GM21515 (cell line): ENCODE measurements at regions not wholly inside any gene's neighbourhood (a gene's known extent, or its start where the extent isn't known, plus 50 kb on each side); places are given as distances from the start of the nearest gene placed in this dataset.

Experiments
- ATAC-seq: cut with Tn5 transposase; IDR thresholded peaks from one replicate; pipeline ENCODE4 v1.9.1; 2021; ENCODE audit not compliant: unreplicated experiment

DNA sequence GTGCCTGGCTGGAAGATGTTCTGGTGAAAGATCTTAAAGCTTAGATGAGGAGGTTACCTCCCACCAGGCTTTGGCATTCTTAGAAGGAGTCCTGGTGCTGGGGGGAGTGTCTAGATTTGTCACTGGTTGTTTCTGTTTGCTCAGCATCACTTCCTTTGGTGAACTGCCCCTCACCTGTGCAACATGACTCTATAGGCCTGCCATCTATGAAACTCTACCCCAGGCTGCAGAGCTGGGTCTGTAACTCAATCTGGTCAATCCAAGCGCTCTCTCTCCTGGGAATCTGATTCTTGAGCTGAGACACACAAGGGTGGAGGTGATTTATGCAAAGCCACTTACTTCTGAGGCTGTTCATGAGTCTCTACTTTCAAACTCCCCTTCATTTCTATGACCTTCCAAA, 399.4 kb downstream of the NPIPA7 start:
- ATAC-seq: no peak

DNA sequence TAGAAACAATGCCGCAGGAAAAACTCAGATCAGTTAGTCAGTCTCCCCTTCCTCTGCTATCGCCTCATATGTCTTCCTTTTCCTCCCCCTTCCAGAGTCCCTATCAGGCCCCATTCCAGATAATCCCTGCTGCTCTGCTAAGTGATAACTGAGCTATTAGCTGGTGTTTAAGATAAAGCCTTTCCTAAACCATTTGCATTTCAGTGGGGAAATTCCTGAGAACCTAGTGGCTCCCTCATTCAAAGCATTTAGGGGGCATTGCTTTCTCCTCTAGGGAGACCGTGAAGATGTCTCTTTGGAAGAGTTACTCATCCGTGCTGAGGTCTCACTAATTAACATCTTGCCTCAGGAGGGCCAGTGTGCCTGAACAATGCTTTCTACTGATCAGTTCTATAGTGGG, 401.6 kb downstream of the NPIPA7 start:
- ATAC-seq: no peak

DNA sequence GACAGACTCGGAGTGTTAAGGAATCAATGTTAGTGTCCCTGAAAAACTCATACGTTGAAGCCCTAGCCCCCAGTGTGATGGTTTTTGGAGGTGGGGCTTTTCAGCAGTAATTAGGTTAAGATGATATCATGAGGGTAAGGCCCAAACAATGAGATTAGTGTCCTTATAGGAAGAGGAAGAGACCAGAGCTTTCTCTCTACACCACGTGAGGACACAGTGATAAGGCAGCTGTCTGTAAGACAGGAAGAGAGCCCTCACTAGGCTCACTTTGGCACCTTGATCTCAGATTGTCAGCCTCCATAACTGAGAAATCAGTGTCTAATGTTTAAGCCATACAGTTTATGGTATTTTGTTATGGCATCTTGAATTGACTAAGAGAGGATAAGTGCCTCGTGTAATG, 403.2 kb downstream of the NPIPA7 start:
- ATAC-seq: no peak

DNA sequence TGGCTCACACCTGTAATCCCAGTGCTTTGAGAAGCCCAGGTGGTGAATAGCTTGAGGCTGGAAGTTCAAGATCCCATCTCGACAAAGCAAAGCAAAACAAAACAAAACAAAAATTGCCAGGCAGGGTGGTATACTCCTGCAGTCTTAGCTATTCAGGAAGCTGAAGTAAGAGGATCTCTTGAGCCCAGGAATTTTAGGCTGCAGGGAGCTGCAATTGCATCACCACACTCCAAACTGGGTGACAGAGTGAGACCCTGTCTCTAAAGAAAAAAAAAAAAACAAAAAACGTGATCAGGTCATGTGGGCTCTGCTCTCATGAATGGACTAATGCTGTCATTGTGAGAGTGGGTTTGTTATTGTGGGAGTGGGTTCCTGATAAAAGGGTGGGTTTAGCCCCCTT, 409.1 kb downstream of the NPIPA7 start:
- no peak for ATAC-seq

DNA sequence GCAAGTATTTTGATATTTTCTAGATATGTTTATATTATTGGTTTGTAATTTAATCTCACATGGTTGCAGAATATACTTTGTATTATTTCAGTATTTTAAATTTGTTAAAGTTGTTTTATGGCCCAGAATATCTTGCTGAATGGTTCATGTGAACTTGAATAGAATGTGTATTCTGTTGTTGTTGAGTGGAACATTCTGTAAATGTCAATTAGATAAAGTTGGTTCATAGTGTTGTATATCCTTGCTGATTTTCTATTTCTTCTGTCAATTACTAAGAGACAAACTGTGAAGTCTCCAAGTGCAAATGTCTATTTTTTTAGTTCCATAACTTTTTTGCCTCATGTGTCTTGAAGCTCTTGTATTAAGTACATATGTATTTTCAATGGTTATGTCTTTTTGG, 411.7 kb downstream of the NPIPA7 start:
- no peak for ATAC-seq

DNA sequence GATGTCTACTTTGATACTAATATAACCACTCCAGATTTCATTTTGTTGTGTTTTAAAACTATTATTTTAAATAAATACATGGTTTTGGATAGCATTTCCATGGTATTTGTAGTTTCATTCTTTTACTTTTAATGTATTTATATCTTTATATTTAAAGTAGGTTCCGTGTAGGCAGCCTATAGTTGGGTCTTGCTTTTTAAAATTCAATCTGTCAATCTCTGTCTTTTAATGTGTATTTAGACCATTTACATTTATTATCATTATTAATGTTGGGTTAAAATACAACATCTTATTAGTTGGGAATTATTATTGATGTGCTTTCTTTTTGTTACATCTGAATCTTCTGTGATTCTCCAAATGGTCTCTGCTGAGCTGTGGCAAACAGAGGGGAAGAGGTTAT, 412.1 kb downstream of the NPIPA7 start:
- no peak for ATAC-seq

DNA sequence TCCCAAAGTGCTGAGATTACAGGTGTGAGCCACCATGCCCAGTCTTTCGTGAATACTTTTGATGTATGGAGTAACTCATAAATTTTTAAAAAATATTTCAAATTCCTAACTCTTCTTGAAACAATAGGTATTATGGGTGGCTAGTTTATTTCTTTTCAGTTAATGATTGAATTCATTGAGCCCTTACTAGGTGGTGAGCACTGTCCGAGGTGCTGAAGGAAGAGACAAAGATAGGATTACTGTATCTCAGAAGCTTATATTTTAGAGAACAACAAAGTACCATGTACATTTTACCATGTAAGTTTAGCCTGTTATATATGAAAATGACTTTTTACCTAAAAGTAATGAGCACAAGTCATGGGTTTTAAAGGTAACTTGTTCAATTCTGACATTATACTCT, 418.3 kb downstream of the NPIPA7 start:
- ATAC-seq: no peak

DNA sequence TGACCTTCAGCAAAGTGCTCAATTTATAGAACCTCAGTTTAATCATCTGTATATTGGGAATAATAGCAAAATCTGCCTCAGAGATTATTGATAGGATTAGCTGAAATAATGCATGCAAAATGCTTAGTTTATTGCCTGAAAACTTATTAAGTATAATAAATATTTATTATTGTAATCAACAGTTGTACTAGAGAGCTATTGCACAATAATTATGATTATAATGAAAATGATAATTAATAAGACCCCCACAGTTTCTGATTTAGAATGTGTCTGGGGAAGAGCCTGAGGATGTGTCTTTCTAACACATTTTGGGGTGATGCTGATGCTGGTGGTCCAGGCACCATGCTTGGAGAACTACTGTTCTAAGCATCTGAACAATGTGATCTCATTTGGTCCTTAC, 419.6 kb downstream of the NPIPA7 start:
- no peak for ATAC-seq

DNA sequence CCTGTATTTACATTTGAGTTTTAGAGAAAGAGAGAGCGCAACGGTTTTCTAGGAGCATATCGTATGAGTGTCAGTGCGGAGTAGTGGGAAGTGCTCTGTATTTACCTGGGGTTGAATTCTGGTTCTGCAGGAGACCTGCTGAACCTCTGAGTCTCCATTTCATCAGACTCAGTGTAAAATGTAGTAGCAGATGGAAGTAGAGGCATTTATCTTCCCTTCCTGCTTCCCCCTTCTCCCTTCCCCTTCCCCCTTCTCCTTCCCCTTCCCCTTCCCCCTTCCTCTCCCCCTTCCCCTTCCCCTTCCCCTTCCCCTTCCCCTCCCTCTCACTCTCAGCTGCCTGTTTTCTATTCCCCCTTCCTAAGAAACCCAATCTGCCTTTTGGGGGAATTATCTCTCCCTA, 426.9 kb downstream of the NPIPA7 start:
- ATAC-seq: no peak

DNA sequence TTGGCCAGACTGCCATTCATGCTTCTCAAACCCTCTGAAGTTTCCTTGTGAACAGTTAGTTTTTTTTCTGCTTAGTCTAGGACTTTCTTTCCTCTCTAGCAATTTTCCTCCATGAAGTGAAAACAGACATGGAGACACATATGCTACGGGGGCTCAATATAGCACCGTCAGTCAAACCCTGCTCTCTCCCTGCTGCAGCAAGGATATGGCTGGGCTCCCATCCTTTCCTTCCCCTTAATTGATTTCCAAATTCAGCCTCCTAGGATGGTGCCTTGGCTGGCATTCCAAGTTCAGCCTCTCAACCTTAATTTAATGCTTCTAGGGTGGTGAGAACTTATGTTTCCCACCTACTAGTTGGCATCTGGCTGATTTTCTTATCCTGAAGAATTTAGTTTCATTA, 436.7 kb downstream of the NPIPA7 start:
- no peak for ATAC-seq

DNA sequence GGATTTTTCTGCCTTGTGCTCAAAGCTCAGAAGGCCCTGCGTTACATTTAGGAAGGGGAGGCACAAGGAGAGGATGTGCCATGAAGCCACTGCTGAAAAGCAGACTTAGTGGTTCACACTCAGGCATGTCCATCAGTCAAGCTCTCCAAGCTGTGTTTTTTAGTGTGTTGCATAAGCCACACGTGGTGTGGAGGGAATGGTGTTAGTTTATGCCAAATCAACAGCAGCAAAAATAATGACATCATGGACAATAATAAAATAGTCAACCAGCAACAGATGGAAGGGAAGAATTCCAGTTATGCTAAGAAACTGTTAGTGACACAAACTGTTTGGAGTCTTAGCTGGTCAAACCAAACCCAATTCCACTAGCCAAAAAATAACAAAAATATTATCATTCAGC, 438.3 kb downstream of the NPIPA7 start:
- no peak for ATAC-seq

DNA sequence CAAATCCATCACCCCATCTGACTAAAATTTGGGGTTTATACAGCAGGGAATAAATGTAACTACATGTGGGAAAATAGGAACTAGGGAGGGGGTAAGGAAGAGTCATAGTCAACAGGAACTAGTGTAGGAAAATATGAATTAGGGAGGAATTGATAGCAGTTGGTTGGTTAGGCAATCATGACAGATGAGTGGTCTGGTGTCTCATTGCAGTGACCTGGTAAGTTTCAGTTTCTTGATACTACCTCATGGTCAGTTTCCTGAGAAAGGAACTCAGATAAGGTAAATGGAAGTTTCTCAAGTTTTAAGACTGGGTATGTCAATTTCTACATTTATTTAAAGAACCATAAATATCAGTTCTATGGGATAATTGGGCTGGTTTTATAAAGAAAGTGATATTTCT, 442.3 kb downstream of the NPIPA7 start:
- ATAC-seq: no peak

DNA sequence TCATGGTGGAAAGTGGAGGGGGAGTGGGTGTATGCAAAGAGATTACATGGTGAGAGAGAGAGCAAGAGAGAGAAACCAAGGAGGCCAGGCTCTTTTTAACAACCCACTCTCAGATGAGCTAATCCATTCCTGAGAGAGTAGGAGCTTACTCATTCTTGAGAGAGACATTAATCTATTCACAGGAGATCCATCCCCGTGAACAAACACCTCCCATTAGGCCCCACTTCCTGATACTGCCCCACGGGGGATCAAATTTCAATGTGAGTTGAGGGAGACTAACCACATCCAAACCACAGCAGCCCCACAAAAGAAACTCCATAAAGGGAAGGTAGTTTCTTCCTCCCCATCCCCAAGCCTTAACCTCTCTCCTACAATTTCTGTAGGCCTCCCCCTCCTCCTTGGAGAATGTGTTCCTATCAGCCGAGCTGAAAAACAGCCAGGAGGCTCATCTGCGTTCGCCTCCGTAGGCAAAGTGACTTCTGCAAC, 450.0 kb downstream of the NPIPA7 start:
- ATAC-seq: no peak

DNA sequence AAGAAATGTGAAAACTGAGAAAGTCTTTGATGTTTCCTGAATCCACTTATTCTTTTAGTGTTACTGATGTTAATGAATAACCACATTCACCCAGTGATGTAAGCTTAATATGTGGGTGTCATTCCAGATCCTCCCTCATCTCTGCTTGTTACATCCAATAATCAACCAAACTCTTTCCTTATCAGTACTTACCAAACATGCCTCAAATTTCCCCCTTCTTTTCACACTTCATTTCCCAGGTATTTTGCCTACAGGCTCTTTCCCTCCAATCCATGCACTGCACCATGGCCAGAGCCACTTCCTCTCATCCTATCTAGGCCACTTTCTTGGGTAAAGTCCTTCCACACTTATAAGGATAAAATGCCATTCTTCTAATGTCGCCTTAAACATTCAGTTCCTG, 451.5 kb downstream of the NPIPA7 start:
- no peak for ATAC-seq

DNA sequence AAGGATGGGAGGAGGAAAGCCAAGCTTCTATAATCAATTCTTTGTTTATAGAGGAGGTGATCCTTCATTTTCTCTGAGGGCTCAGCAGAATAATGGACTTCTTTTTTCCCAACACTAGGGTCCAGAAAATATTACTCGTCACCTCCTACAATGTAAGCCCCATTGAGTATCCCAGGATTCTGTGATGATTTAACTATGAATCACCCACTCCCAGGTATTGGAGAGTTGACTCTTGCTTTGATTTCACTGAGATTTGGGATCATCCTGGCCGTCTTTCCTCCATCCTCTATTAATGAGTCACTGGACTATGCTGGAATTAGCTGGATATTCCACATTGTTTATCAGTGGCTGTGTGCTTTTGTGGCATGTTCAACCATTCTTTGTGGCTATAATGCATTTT, 452.0 kb downstream of the NPIPA7 start:
- no peak for ATAC-seq

DNA sequence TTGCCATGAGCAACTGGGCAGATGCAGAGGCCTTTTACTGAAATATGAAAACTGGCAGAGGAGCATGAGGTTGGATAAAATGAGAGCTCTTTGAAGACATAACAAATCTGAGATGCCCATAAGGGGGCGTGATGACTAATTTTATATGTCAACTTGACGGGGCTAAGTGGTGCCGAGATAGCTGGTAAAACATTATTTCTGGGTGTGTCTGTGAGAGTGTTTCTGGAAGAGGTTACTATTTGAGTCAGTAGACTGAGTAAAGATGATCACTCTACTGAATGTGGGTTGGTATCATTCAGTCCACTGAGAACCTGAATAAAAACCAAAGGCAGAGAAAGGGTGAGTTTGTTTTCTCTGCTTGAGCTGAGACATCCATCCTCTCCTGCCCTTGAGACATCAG, 454.2 kb downstream of the NPIPA7 start:
- ATAC-seq: no peak

DNA sequence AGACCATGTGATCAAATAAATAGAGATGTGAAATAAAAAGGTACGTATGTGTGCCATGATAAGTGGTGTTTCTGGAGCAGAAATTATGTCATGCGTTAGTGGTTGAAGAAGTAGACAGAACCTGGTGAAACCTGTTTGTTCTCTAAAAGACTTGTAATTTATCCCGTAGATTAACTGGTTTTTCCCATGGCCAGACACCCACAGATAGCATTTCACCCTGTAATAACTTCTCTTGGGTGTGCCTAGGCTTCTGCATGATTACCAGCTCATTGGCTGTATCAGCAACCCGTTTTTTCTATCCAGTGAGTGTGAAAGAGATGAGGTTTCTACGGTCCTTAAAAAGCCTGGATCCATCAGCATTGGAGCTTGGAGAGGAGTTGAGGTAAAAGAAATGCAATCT, 471.3 kb downstream of the NPIPA7 start:
- no peak for ATAC-seq

DNA sequence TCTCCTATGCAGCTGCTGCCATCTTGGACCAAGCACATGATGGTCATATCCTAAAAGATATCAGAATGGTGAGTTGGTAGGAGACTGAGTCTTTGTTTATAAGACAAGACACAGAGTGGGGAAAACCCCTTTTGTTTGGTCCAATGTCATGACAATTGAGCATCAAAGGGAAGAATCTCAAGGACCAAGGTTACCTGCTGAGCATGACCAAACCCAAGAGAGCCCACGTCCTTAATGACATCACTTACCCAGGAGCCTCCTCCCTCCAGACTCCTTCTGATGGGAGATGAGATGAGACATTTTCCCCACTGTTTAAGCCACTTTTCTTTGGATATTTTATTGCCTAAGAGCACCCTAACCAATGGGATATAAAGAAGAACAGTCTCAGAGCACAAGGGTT, 478.1 kb downstream of the NPIPA7 start:
- ATAC-seq: no peak

DNA sequence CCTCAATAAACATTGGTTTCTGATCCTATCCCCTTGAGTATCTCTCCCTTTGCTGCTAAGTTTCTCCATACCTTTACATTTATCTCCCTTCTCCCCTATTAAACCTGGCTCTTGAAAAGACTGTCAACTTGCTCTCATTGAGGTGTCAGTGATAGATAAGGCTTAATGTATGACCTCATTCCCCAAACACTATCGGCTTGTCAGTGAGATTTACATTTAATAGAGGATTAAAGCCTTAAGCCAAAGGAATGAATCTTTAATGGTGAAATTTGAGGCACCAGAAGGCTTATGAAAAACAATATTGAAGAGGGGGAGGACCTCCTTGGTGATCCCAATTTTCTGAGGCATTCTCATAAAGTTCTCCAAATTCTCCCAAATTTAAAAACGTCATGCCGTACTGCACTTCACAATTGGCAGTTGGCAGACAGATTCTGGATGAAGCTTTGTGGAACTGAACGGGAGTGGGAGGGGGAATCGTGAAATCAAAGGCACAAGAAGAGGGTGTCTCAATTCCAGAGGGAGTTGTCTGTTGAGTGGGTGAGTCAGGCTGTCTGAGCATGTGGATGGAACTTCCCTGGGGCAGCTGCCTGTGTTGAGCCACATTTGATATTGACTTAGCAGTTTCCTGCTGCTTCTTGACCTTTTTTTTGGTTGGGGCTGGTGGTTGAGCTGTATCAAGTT, 478.8 kb downstream of the NPIPA7 start:
- no peak for ATAC-seq

DNA sequence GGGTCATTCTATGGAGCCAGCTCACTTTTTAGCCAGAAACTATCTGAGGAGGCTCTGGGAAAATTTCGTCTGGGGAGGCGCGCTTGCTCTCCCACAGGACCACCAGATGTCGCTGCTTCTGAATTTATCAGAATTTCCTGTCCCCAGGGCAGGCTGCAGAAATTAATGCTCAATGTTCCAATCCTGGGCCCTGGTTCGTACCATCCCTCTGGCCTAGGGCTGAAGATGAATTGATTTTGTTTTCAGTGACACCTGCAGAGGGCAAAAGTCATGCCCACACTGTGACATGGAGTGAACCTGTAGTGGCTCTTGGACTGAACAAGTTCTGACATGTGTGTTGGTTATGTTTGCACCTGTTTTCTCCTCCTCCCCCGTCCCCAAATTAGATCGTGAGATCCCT, 482.6 kb downstream of the NPIPA7 start:
- ATAC-seq: no peak

DNA sequence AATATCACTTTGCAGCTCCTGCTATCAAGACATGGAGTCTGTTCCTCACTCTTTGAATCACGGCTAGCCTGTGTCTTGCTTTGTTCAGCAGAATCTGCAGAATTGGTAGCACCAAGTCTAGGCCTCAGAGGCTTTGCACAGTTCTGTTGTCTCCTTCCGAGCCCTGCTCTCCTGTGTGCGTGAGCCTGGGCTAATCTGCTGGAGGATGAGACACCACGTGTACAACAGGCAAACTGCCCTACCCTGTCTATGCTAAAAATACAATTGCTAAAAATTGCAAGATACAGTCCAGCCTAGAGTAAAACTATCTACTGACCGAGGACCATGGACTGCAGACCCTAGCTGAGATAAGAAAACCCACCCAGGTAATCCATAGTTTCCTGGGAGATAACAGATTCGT, 484.7 kb downstream of the NPIPA7 start:
- no peak for ATAC-seq

DNA sequence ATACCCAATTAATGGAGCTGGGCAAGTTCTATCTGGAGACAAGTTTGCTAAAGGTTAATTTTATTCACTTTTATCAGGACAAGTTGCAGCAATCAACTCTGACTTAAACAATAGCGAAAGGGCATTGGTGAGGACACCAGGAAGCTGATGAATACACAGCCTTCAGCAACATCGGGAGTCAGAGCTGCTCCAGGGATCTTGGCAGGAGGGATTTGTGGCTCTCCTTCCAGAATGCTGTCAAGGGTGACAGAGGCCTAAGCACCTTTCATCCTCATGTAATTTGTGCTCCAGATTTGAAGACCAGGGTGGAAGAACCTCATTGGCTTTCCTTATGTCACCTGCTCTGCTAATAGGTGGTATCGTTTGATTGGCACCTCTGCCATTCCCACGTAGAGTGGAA, 485.6 kb downstream of the NPIPA7 start:
- no peak for ATAC-seq

DNA sequence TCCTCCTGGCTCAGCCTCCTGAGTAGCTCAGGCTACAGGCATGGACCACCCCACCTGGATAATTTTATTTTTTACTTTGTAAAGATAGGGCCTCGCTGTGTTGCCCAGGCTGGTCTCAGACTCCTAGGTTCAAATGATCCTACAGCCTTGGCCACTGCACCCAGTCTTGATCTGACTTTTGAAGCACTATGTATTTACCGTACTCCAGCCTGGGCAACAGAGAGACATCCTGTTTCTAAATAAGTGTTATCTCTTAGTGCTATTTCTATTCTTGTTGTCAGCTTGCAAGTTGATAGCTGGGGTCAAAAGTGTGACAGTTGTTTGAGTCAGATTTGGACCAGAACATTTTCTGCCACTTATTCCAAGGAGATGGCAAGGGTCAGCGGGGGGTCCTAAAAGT, 486.4 kb downstream of the NPIPA7 start:
- ATAC-seq: no peak

DNA sequence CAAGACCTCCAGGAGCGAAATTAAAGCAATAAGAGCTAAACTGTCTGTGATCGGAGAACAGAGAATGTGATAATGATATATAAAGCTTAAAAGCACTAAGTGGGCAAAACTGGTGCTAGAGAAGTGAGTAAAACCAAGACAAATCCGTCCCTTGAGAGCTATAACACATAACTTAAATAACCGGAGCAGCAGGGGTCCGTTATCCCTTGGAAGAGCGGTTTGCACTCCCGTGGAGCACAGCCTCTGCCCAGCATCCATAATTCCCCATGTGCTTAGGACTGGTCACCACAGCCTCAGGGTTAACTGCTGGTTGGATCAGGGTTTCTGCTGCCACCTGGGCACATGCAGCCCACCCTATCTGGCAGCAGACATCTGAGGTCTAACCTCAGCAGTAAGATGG, 489.0 kb downstream of the NPIPA7 start:
- ATAC-seq: no peak
